Esophagus squamous epithelium (tissue), 4 donors: ENCODE measurements at regions not wholly inside any gene's neighbourhood (a gene's known extent, or its start where the extent isn't known, plus 50 kb on each side); places are given as distances from the start of the nearest gene placed in this dataset.

Experiments used
- POLR2A ChIP-seq, 4 donors: fragments of 450-650 bp; IDR thresholded peaks; one replicate each; pipeline ENCODE4 v1.6.1; 2017; ENCODE audit warnings: antibody characterized with exemption in 4 of 4, mild to moderate bottlenecking in 4 of 4, moderate library complexity in 3 of 4
- TF ChIP-seq, protein P1 (sequence below), 6 experiments: fragments of 450-650 bp in 4 of 6; fragments of 200-600 bp in 2 of 6; sonication (generic) in 2 of 6; IDR thresholded peaks; one replicate each; pipeline ENCODE4 v1.5.1; 2016 to 2019; ENCODE audit warnings: antibody characterized with exemption in 6 of 6, mild to moderate bottlenecking in 4 of 6, moderate library complexity in 4 of 6

DNA sequence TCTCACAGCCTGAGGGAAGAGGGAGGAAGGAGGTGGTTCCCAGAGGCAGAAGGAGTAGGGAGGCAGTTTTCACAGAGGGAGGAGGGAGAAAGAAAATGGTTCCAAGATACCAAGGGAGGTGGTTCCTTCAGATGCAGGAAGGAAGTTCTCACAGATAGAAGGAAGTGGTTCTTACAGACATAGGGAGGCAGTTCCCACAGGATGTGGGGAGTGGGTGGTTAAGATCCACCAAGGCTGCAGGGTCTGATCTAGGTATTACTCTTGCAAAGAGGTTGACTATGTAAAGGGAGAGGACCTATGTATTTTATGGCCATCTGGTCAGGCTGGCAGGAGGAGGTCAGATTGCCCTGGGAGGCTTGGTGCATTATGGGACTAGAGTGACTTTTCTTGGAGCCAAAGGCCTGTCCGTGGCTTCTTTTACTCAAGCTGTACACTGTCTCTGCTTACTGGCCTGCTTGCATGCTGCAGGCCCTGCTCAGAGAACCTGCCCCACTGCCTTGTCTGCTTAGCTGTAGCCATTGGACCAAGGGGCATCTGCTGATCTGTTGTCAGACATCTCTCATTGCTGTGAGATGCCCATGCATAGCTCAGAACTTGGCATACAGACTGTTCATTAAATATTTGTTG, 283.7 kb downstream of the DHX35 start:
- TF ChIP-seq, protein P1, sequence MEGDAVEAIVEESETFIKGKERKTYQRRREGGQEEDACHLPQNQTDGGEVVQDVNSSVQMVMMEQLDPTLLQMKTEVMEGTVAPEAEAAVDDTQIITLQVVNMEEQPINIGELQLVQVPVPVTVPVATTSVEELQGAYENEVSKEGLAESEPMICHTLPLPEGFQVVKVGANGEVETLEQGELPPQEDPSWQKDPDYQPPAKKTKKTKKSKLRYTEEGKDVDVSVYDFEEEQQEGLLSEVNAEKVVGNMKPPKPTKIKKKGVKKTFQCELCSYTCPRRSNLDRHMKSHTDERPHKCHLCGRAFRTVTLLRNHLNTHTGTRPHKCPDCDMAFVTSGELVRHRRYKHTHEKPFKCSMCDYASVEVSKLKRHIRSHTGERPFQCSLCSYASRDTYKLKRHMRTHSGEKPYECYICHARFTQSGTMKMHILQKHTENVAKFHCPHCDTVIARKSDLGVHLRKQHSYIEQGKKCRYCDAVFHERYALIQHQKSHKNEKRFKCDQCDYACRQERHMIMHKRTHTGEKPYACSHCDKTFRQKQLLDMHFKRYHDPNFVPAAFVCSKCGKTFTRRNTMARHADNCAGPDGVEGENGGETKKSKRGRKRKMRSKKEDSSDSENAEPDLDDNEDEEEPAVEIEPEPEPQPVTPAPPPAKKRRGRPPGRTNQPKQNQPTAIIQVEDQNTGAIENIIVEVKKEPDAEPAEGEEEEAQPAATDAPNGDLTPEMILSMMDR (IDR thresholded peaks at IDR 0.05), result no peak
- no peak for TF ChIP-seq POLR2A (IDR thresholded peaks at IDR 0.05)
